ENCODE measurements at regions not wholly inside any gene's neighbourhood (a gene's known extent, or its start where the extent isn't known, plus 50 kb on each side); places are given as distances from the start of the nearest gene placed in this dataset.
A peak's percentile ranks its signal among the peaks of the same experiment; 100 is the strongest.

- TF ChIP-seq CTCF (IDR thresholded peaks at IDR 0.05), result no peak
- Histone ChIP-seq H3K27me3 (ENCODE audit: insufficient read depth in 3 of 3, low read length in 2 of 3) (no peaks in the 10 kb centered on the region), H3K4me3 (no peak overlapping the region), H3K27ac (no peak overlapping the region), H3K4me1 (no peaks in the 10 kb centered on the region), H3K9me3 (no peaks in the 10 kb centered on the region), H3K36me3 (ENCODE audit: insufficient read depth in 1 of 2, low read depth in 1 of 2) (no peaks in the 10 kb centered on the region)
- ATAC-seq (peak in 3 of 4 donors; percentile 42 to 69 (median 43)), DNase-seq (peak; percentile 26 to 56)
- 35 to 54% (median 39%) methylated on average over 1 of the region's 1 CpG for WGBS, 3 donors
- intact Hi-C loops (cut with DNase I), result no loop called here
Observed at GRCh38 chr1:78284354-78284753, 206.4 kb upstream of the PTGFR start.

GRCh38 chr1:78286686-78287085, 204.1 kb upstream of the PTGFR start:
- intact Hi-C loops (cut with DNase I), result no loop called here
- Histone ChIP-seq H3K27me3 (ENCODE audit: insufficient read depth in 3 of 3, low read length in 2 of 3) (no peaks in the 10 kb centered on the region), H3K9me3 (no peaks in the 10 kb centered on the region), H3K27ac (no peak overlapping the region), H3K4me3 (no peak overlapping the region), H3K36me3 (ENCODE audit: insufficient read depth in 1 of 2, low read depth in 1 of 2) (no peaks in the 10 kb centered on the region), H3K4me1 (no peaks in the 10 kb centered on the region)
- no peak for ATAC-seq
- no peak for TF ChIP-seq CTCF (IDR thresholded peaks at IDR 0.05)
- 89 to 94% (median 93%) methylated on average over 3 of the region's 3 CpGs for WGBS, 3 donors
- no peak for DNase-seq

- intact Hi-C loops (cut with DNase I), result no loop called here
- no peaks in the 10 kb centered on the region for H3K4me1 ChIP-seq
- no peak for TF ChIP-seq CTCF (IDR thresholded peaks at IDR 0.05)
- H3K27ac ChIP-seq, result no peak overlapping the region
- no peaks in the 10 kb centered on the region for H3K9me3 ChIP-seq
- ATAC-seq (no peak), DNase-seq (no peak)
- no peaks in the 10 kb centered on the region for H3K27me3 ChIP-seq (ENCODE audit: insufficient read depth in 3 of 3, low read length in 2 of 3)
- H3K4me3 ChIP-seq, result no peak overlapping the region
- no peaks in the 10 kb centered on the region for H3K36me3 ChIP-seq (ENCODE audit: insufficient read depth in 1 of 2, low read depth in 1 of 2)
- WGBS, 3 donors, result 31 to 37% (median 33%) methylated on average over 1 of the region's 1 CpG
Observed at GRCh38 chr1:78289603-78290002, 201.2 kb upstream of the PTGFR start.

GRCh38 chr1:78291418-78291817, 199.4 kb upstream of the PTGFR start:
- ATAC-seq, result no peak
- no peak for TF ChIP-seq CTCF (IDR thresholded peaks at IDR 0.05)
- Histone ChIP-seq H3K27ac (no peak overlapping the region), H3K9me3 (no peaks in the 10 kb centered on the region), H3K4me1 (no peaks in the 10 kb centered on the region), H3K27me3 (ENCODE audit: insufficient read depth in 3 of 3, low read length in 2 of 3) (no peaks in the 10 kb centered on the region), H3K4me3 (no peak overlapping the region), H3K36me3 (ENCODE audit: insufficient read depth in 1 of 2, low read depth in 1 of 2) (no peaks in the 10 kb centered on the region)
- intact Hi-C loops (cut with DNase I), result no loop called here
- WGBS, 3 donors, result 72 to 84% (median 76%) methylated on average over 2 of the region's 2 CpGs
- DNase-seq, result no peak

GRCh38 chr1:78291872-78292271, 198.9 kb upstream of the PTGFR start:
- Histone ChIP-seq H3K36me3 (ENCODE audit: insufficient read depth in 1 of 2, low read depth in 1 of 2) (no peaks in the 10 kb centered on the region), H3K27me3 (ENCODE audit: insufficient read depth in 3 of 3, low read length in 2 of 3) (no peaks in the 10 kb centered on the region), H3K9me3 (no peaks in the 10 kb centered on the region), H3K4me3 (no peak overlapping the region), H3K27ac (no peak overlapping the region), H3K4me1 (no peaks in the 10 kb centered on the region)
- DNase-seq (no peak), ATAC-seq (no peak)
- TF ChIP-seq CTCF (IDR thresholded peaks at IDR 0.05), result no peak
- intact Hi-C loops (cut with DNase I), result no loop called here

Data from psoas muscle (tissue), 7 donors.